AG09309 (cell line): ENCODE measurements at regions not wholly inside any gene's neighbourhood (a gene's known extent, or its start where the extent isn't known, plus 50 kb on each side); places are given as distances from the start of the nearest gene placed in this dataset.

Experiments used
- DNase-seq: peaks from one replicate; pipeline ENCODE4 v3.0.0-alpha.2; 2010; ENCODE audit warnings: low read depth
- H3K4me3 ChIP-seq: 2 replicates; pipeline ENCODE4 v1.5.1; 2011; ENCODE audit warnings: mild to moderate bottlenecking, low read depth, low read length, moderate library complexity; ENCODE audit not compliant: control insufficient read depth
- CTCF ChIP-seq: IDR thresholded peaks from 2 replicates; pipeline ENCODE4 v1.5.1; 2011; ENCODE audit warnings: mild to moderate bottlenecking, low read depth, low read length, inconsistent platforms; ENCODE audit not compliant: insufficient read depth, control insufficient read depth; ENCODE audit errors: missing control alignments

DNA sequence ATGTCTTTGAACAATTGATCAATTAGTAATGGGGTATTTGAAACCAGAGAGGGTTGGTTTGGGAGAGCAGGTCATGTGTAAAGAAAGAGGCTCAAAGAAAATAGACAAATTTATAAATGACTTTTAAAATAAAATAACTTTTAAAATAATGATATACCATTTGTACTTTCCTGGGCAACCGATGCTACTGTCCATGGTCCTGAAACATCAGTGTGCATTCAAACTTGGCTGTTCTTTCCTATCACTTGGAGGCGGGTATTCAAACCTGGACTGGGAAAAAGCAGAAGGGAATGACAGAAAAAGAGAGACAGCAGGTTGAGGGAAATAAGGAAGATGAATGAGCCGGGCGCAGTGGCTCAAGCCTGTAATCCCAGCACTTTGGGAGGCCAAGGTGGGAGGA lies 1446.4 kb upstream of the WWC1 start:
- no peak overlapping the region for H3K4me3 ChIP-seq
- TF ChIP-seq CTCF, result no peak
- no peak for DNase-seq

GRCh38 chr5:166856791-166857190 lies 1434.7 kb upstream of the WWC1 start:
- no peak for TF ChIP-seq CTCF
- H3K4me3 ChIP-seq, result no peak overlapping the region
- no peak for DNase-seq

GRCh38 chr5:166860426-166860825 lies 1431.0 kb upstream of the WWC1 start:
- no peak for TF ChIP-seq CTCF
- H3K4me3 ChIP-seq, result no peak overlapping the region
- DNase-seq, result no peak

- no peak for DNase-seq
- no peak for TF ChIP-seq CTCF
- H3K4me3 ChIP-seq, result no peak overlapping the region
Observed at GRCh38 chr5:166862581-166862980, 1428.9 kb upstream of the WWC1 start.

DNA sequence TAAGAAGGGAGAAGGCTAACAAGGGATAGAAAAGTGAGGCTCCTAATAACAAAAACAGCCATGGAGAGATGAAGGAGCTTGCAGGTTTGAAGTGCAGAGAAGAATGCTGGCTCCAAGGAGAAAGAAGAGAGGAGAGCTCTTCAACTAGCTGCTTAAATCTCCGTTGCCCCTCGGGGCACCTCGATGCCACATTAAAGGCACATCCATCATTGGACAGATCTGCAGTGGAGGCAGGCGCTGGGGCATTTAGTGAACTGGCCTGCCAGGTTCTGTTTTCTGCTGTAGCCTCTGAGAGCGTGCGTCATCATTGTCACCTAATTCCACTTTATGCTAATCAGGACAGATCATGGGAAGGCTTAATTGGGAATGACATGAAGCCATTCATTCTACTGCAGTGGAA lies 1426.2 kb upstream of the WWC1 start:
- TF ChIP-seq CTCF, result no peak
- no peak for DNase-seq

DNA sequence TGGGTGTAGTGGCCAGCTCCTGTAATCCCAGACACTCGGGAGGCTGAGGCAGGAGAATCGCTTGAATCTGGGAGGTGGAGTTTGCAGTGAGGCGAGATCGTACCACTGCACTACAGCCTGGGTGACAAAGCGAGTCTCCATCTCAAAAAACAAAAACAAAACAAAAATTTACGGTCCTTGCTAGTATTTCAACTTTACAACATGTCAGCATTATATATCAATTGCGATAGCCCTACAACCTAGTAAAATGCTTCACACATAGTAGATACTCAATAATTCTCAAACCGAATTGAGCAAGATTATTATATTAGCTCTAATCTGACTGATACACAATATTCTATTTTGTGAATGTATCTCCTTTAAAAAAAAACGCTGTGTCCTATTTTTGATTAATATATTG lies 1411.0 kb upstream of the WWC1 start:
- TF ChIP-seq CTCF, result no peak
- DNase-seq, result no peak
- H3K4me3 ChIP-seq, result no peak overlapping the region

More for the DNA sequence above, 1426.2 kb upstream of the WWC1 start:
- no peak overlapping the region for H3K4me3 ChIP-seq

DNA sequence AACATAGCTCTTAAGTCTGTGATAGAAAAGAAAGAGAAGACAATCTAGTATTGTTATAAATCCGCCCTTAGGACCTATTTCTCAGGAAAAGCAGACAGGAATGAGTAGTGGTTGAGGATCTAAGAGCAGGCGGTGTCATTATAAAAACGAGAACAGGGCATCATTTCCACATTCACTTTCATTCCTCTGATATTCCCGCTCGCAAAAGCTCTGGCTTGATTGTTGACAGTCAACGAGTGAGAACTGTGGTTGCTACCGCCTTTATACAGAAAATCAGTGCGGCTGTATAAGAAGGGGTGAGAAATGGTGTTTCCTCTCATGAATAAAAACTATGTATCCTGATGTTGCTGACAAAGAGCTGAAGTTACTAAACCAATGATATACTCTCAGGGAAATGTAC lies 1409.6 kb upstream of the WWC1 start:
- no peak for DNase-seq
- H3K4me3 ChIP-seq, result no peak overlapping the region
- TF ChIP-seq CTCF, result no peak
